Immature natural killer cell (primary cell): ENCODE measurements at regions not wholly inside any gene's neighbourhood (a gene's known extent, or its start where the extent isn't known, plus 50 kb on each side); places are given as distances from the start of the nearest gene placed in this dataset.

ENCODE experiments used
- DNase-seq, 3 donors: peaks; one replicate each; pipeline ENCODE4 v3.0.0; 2022; ENCODE audit warnings: mixed read lengths in 1 of 3
- H3K27ac Mint-ChIP-seq, 6 donors: one replicate each; pipeline ENCODE4 v1.8.0; 2020; ENCODE audit warnings: mixed read lengths in 6 of 6, mild to moderate bottlenecking in 5 of 6, inconsistent platforms in 4 of 6, moderate library complexity in 3 of 6
- H3K27me3 Mint-ChIP-seq, 3 donors: one replicate each; pipeline ENCODE4 v1.8.0; 2020 to 2021; ENCODE audit warnings: low read depth in 3 of 3, mild to moderate bottlenecking in 3 of 3, mixed read lengths in 3 of 3, moderate library complexity in 3 of 3, inconsistent platforms in 1 of 3
- H3K36me3 Mint-ChIP-seq, 3 donors: one replicate each; pipeline ENCODE4 v1.8.0; 2020; ENCODE audit warnings: mixed read lengths in 3 of 3, inconsistent platforms in 2 of 3, mild to moderate bottlenecking in 2 of 3
- H3K4me1 Mint-ChIP-seq, 2 donors: one replicate each; pipeline ENCODE4 v1.8.0; 2020; ENCODE audit warnings: inconsistent platforms in 2 of 2, mild to moderate bottlenecking in 2 of 2, mixed read lengths in 2 of 2, moderate library complexity in 1 of 2
- H3K4me3 Mint-ChIP-seq, 5 donors: one replicate each; pipeline ENCODE4 v1.8.0; 2020; ENCODE audit warnings: mild to moderate bottlenecking in 5 of 5, mixed read lengths in 5 of 5, inconsistent platforms in 3 of 5, moderate library complexity in 3 of 5
- H3K9me3 Mint-ChIP-seq, 6 donors: one replicate each; pipeline ENCODE4 v1.8.0; 2020; ENCODE audit warnings: mild to moderate bottlenecking in 6 of 6, mixed read lengths in 6 of 6, inconsistent platforms in 4 of 6, moderate library complexity in 3 of 6

GRCh38 chr5:62974623-62975022, 396.0 kb downstream of the LRRC70 start:
- Mint-ChIP-seq H3K4me1 (no peaks in the 10 kb centered on the region), H3K36me3 (no peaks in the 10 kb centered on the region), H3K27ac (no peak overlapping the region), H3K9me3 (peaks cover 0 to 11% (median 6%) of the 10 kb centered on the region in 6 donors), H3K27me3 (peaks cover 0 to 3% (median 0%) of the 10 kb centered on the region in 3 donors), H3K4me3 (no peak overlapping the region)
- DNase-seq, result no peak

- no peak for DNase-seq
- peaks cover 11 to 33% (median 27%) of the 10 kb centered on the region in 6 donors for H3K9me3 Mint-ChIP-seq
- no peaks in the 10 kb centered on the region for H3K4me1 Mint-ChIP-seq
- H3K36me3 Mint-ChIP-seq, result no peaks in the 10 kb centered on the region
- no peak overlapping the region for H3K27ac Mint-ChIP-seq
- H3K4me3 Mint-ChIP-seq, result no peak overlapping the region
- H3K27me3 Mint-ChIP-seq, result peaks cover 0 to 3% (median 0%) of the 10 kb centered on the region in 3 donors
Measured at GRCh38 chr5:62969409-62970120, 390.9 kb downstream of the LRRC70 start.

- no peaks in the 10 kb centered on the region for H3K36me3 Mint-ChIP-seq
- peaks cover 0 to 2% (median 2%) of the 10 kb centered on the region in 3 donors for H3K27me3 Mint-ChIP-seq
- H3K9me3 Mint-ChIP-seq, result peaks cover 5 to 72% (median 34%) of the 10 kb centered on the region in 6 donors
- H3K27ac Mint-ChIP-seq, result no peak overlapping the region
- H3K4me3 Mint-ChIP-seq, result no peak overlapping the region
- DNase-seq, result no peak
- H3K4me1 Mint-ChIP-seq, result no peaks in the 10 kb centered on the region
Measured at GRCh38 chr5:62964428-62964827, 385.8 kb downstream of the LRRC70 start.

- Mint-ChIP-seq H3K27me3 (peaks cover 0 to 4% (median 2%) of the 10 kb centered on the region in 3 donors), H3K4me1 (no peaks in the 10 kb centered on the region), H3K9me3 (peaks cover 0 to 55% (median 24%) of the 10 kb centered on the region in 6 donors), H3K4me3 (no peak overlapping the region), H3K27ac (no peak overlapping the region), H3K36me3 (no peaks in the 10 kb centered on the region)
- DNase-seq, result no peak
Measured at GRCh38 chr5:62960781-62961180, 382.2 kb downstream of the LRRC70 start.

GRCh38 chr5:62956597-62956996, 378.0 kb downstream of the LRRC70 start:
- H3K4me3 Mint-ChIP-seq, result no peak overlapping the region
- peaks cover 0 to 4% (median 0%) of the 10 kb centered on the region in 3 donors for H3K27me3 Mint-ChIP-seq
- H3K27ac Mint-ChIP-seq, result no peak overlapping the region
- H3K4me1 Mint-ChIP-seq, result no peaks in the 10 kb centered on the region
- no peaks in the 10 kb centered on the region for H3K36me3 Mint-ChIP-seq
- H3K9me3 Mint-ChIP-seq, result peaks cover 5 to 32% (median 6%) of the 10 kb centered on the region in 6 donors
- no peak for DNase-seq

GRCh38 chr5:62954578-62954977, 376.0 kb downstream of the LRRC70 start:
- H3K27me3 Mint-ChIP-seq, result peaks cover 0 to 2% (median 0%) of the 10 kb centered on the region in 3 donors
- no peak for DNase-seq
- H3K9me3 Mint-ChIP-seq, result peaks cover 2 to 18% (median 7%) of the 10 kb centered on the region in 6 donors
- H3K27ac Mint-ChIP-seq, result no peak overlapping the region
- H3K4me3 Mint-ChIP-seq, result no peak overlapping the region
- H3K36me3 Mint-ChIP-seq, result no peaks in the 10 kb centered on the region
- no peaks in the 10 kb centered on the region for H3K4me1 Mint-ChIP-seq

GRCh38 chr5:62948301-62948700, 369.7 kb downstream of the LRRC70 start:
- DNase-seq, result no peak
- H3K27ac Mint-ChIP-seq, result no peak overlapping the region
- H3K9me3 Mint-ChIP-seq, result peaks cover 0 to 5% (median 2%) of the 10 kb centered on the region in 6 donors
- no peaks in the 10 kb centered on the region for H3K36me3 Mint-ChIP-seq
- no peaks in the 10 kb centered on the region for H3K27me3 Mint-ChIP-seq
- no peak overlapping the region for H3K4me3 Mint-ChIP-seq
- H3K4me1 Mint-ChIP-seq, result no peaks in the 10 kb centered on the region

- no peak overlapping the region for H3K4me3 Mint-ChIP-seq
- DNase-seq, result no peak
- peaks cover 0 to 7% (median 2%) of the 10 kb centered on the region in 6 donors for H3K9me3 Mint-ChIP-seq
- no peaks in the 10 kb centered on the region for H3K4me1 Mint-ChIP-seq
- no peaks in the 10 kb centered on the region for H3K36me3 Mint-ChIP-seq
- peaks cover 0 to 2% (median 0%) of the 10 kb centered on the region in 3 donors for H3K27me3 Mint-ChIP-seq
- no peak overlapping the region for H3K27ac Mint-ChIP-seq
Measured at GRCh38 chr5:62942384-62942783, 363.8 kb downstream of the LRRC70 start.

- no peak for DNase-seq
- Mint-ChIP-seq H3K36me3 (no peaks in the 10 kb centered on the region), H3K4me1 (no peaks in the 10 kb centered on the region), H3K9me3 (peaks cover 0 to 11% (median 4%) of the 10 kb centered on the region in 6 donors), H3K27me3 (peaks cover 0 to 6% (median 4%) of the 10 kb centered on the region in 3 donors), H3K27ac (no peak overlapping the region), H3K4me3 (no peak overlapping the region)
Measured at GRCh38 chr5:62938927-62939326, 360.3 kb downstream of the LRRC70 start.

GRCh38 chr5:62937661-62938558, 359.3 kb downstream of the LRRC70 start:
- no peak overlapping the region for H3K27ac Mint-ChIP-seq
- peaks cover 0 to 6% (median 4%) of the 10 kb centered on the region in 3 donors for H3K27me3 Mint-ChIP-seq
- no peak overlapping the region for H3K4me3 Mint-ChIP-seq

GRCh38 chr5:62935660-62936059, 357.0 kb downstream of the LRRC70 start:
- Mint-ChIP-seq H3K27ac (no peak overlapping the region), H3K36me3 (no peaks in the 10 kb centered on the region), H3K27me3 (peaks cover 0 to 6% (median 4%) of the 10 kb centered on the region in 3 donors), H3K4me1 (no peaks in the 10 kb centered on the region), H3K4me3 (no peak overlapping the region), H3K9me3 (peaks cover 0 to 11% (median 3%) of the 10 kb centered on the region in 6 donors)
- no peak for DNase-seq

More at GRCh38 chr5:62937661-62938558, 359.3 kb downstream of the LRRC70 start:
- Mint-ChIP-seq H3K4me1 (no peaks in the 10 kb centered on the region), H3K36me3 (no peaks in the 10 kb centered on the region), H3K9me3 (peaks cover 0 to 11% (median 4%) of the 10 kb centered on the region in 6 donors)
- no peak for DNase-seq

GRCh38 chr5:62934319-62934718, 355.7 kb downstream of the LRRC70 start:
- no peak overlapping the region for H3K4me3 Mint-ChIP-seq

GRCh38 chr5:62933261-62933660, 354.6 kb downstream of the LRRC70 start:
- Mint-ChIP-seq H3K4me3 (no peak overlapping the region), H3K27ac (no peak overlapping the region), H3K9me3 (peaks cover 0 to 11% (median 3%) of the 10 kb centered on the region in 6 donors), H3K27me3 (peaks cover 0 to 6% (median 3%) of the 10 kb centered on the region in 3 donors), H3K4me1 (no peaks in the 10 kb centered on the region), H3K36me3 (no peaks in the 10 kb centered on the region)
- no peak for DNase-seq

More at GRCh38 chr5:62934319-62934718, 355.7 kb downstream of the LRRC70 start:
- DNase-seq, result no peak
- Mint-ChIP-seq H3K4me1 (no peaks in the 10 kb centered on the region), H3K27ac (no peak overlapping the region), H3K36me3 (no peaks in the 10 kb centered on the region), H3K27me3 (peaks cover 0 to 6% (median 4%) of the 10 kb centered on the region in 3 donors), H3K9me3 (peaks cover 0 to 11% (median 3%) of the 10 kb centered on the region in 6 donors)
